Activated naive CD8-positive, alpha-beta T cell treated with anti-CD3 and anti-CD28 coated beads, Interleukin-2, amount 50 U/mL, for 24 hours (primary cell): ENCODE measurements at regions not wholly inside any gene's neighbourhood (a gene's known extent, or its start where the extent isn't known, plus 50 kb on each side); places are given as distances from the start of the nearest gene placed in this dataset.

ENCODE experiments used
- ATAC-seq: fragments of 150-1000 bp; cut with Tn5 transposase; one replicate; pipeline ENCODE4 v1.10.0; 2021
- DNase-seq: peaks from one replicate; pipeline ENCODE4 v3.0.0; 2021
- H3K27ac Mint-ChIP-seq: one replicate; pipeline ENCODE4 v1.8.0; 2021; ENCODE audit warnings: mild to moderate bottlenecking, mixed read lengths
- H3K27me3 Mint-ChIP-seq: one replicate; pipeline ENCODE4 v1.8.0; 2021; ENCODE audit warnings: mixed read lengths
- H3K36me3 Mint-ChIP-seq: one replicate; pipeline ENCODE4 v1.8.0; 2021; ENCODE audit warnings: low read depth, mixed read lengths
- H3K4me1 Mint-ChIP-seq: one replicate; pipeline ENCODE4 v1.8.0; 2021; ENCODE audit warnings: mixed read lengths
- H3K4me3 Mint-ChIP-seq: one replicate; pipeline ENCODE4 v1.8.0; 2021; ENCODE audit warnings: mild to moderate bottlenecking, moderate library complexity, mixed read lengths
- H3K9me3 Mint-ChIP-seq: one replicate; pipeline ENCODE4 v1.8.0; 2021; ENCODE audit warnings: mixed read lengths

GRCh38 chr11:127191689-127192088 is 191.1 kb upstream of the KIRREL3 start:
- Mint-ChIP-seq H3K4me1 (no peaks in the 10 kb centered on the region), H3K36me3 (no peaks in the 10 kb centered on the region), H3K27me3 (no peaks in the 10 kb centered on the region)

GRCh38 chr11:127191261-127191660 is 190.7 kb upstream of the KIRREL3 start:
- peaks cover 5% of the 10 kb centered on the region for H3K9me3 Mint-ChIP-seq
- H3K4me3 Mint-ChIP-seq, result no peak overlapping the region
- no peaks in the 10 kb centered on the region for H3K27me3 Mint-ChIP-seq
- no peaks in the 10 kb centered on the region for H3K36me3 Mint-ChIP-seq
- ATAC-seq, result no peak
- no peaks in the 10 kb centered on the region for H3K4me1 Mint-ChIP-seq
- DNase-seq, result no peak
- H3K27ac Mint-ChIP-seq, result no peak overlapping the region

More at GRCh38 chr11:127191689-127192088, 191.1 kb upstream of the KIRREL3 start:
- no peak overlapping the region for H3K27ac Mint-ChIP-seq
- DNase-seq (no peak), ATAC-seq (no peak)
- no peak overlapping the region for H3K4me3 Mint-ChIP-seq
- peaks cover 5% of the 10 kb centered on the region for H3K9me3 Mint-ChIP-seq

- DNase-seq (no peak), ATAC-seq (no peak)
- peaks cover 5% of the 10 kb centered on the region for H3K9me3 Mint-ChIP-seq
- H3K27me3 Mint-ChIP-seq, result no peaks in the 10 kb centered on the region
- H3K36me3 Mint-ChIP-seq, result no peaks in the 10 kb centered on the region
- no peaks in the 10 kb centered on the region for H3K4me1 Mint-ChIP-seq
- H3K27ac Mint-ChIP-seq, result no peak overlapping the region
- H3K4me3 Mint-ChIP-seq, result no peak overlapping the region
These were observed 182.1 kb upstream of the KIRREL3 start for GRCh38 chr11:127182586-127183203.

GRCh38 chr11:127157225-127157624 is 156.7 kb upstream of the KIRREL3 start:
- Mint-ChIP-seq H3K27me3 (no peaks in the 10 kb centered on the region), H3K27ac (no peak overlapping the region), H3K4me3 (no peak overlapping the region), H3K36me3 (no peaks in the 10 kb centered on the region), H3K9me3 (no peaks in the 10 kb centered on the region), H3K4me1 (no peaks in the 10 kb centered on the region)
- DNase-seq (no peak), ATAC-seq (no peak)

- ATAC-seq (no peak), DNase-seq (no peak)
- Mint-ChIP-seq H3K36me3 (no peaks in the 10 kb centered on the region), H3K27ac (no peak overlapping the region), H3K9me3 (peaks cover 3% of the 10 kb centered on the region), H3K4me1 (no peaks in the 10 kb centered on the region), H3K4me3 (no peak overlapping the region), H3K27me3 (no peaks in the 10 kb centered on the region)
These were observed 148.8 kb upstream of the KIRREL3 start for GRCh38 chr11:127149410-127149809.

- peaks cover 3% of the 10 kb centered on the region for H3K9me3 Mint-ChIP-seq
- no peak for ATAC-seq
- no peak overlapping the region for H3K27ac Mint-ChIP-seq
- no peaks in the 10 kb centered on the region for H3K4me1 Mint-ChIP-seq
- no peak for DNase-seq
- no peaks in the 10 kb centered on the region for H3K36me3 Mint-ChIP-seq
- H3K4me3 Mint-ChIP-seq, result no peak overlapping the region
- peaks cover 3% of the 10 kb centered on the region for H3K27me3 Mint-ChIP-seq
These were observed 142.7 kb upstream of the KIRREL3 start for GRCh38 chr11:127143251-127143650.

- Mint-ChIP-seq H3K4me3 (no peak overlapping the region), H3K36me3 (no peaks in the 10 kb centered on the region), H3K27ac (no peak overlapping the region), H3K27me3 (peaks cover 3% of the 10 kb centered on the region), H3K4me1 (no peaks in the 10 kb centered on the region), H3K9me3 (no peaks in the 10 kb centered on the region)
- DNase-seq (no peak), ATAC-seq (no peak)
These were observed 138.0 kb upstream of the KIRREL3 start for GRCh38 chr11:127138613-127139012.

GRCh38 chr11:127137771-127138280 is 137.3 kb upstream of the KIRREL3 start:
- no peaks in the 10 kb centered on the region for H3K9me3 Mint-ChIP-seq
- no peaks in the 10 kb centered on the region for H3K4me1 Mint-ChIP-seq
- DNase-seq, result no peak
- no peak overlapping the region for H3K4me3 Mint-ChIP-seq
- no peak overlapping the region for H3K27ac Mint-ChIP-seq
- peaks cover 3% of the 10 kb centered on the region for H3K27me3 Mint-ChIP-seq
- H3K36me3 Mint-ChIP-seq, result no peaks in the 10 kb centered on the region
- no peak for ATAC-seq

- Mint-ChIP-seq H3K27me3 (peaks cover 6% of the 10 kb centered on the region), H3K4me1 (no peaks in the 10 kb centered on the region), H3K9me3 (no peaks in the 10 kb centered on the region), H3K4me3 (no peak overlapping the region), H3K36me3 (no peaks in the 10 kb centered on the region), H3K27ac (no peak overlapping the region)
- ATAC-seq (no peak), DNase-seq (no peak)
These were observed 135.9 kb upstream of the KIRREL3 start for GRCh38 chr11:127136438-127136837.

GRCh38 chr11:127135256-127135655 is 134.7 kb upstream of the KIRREL3 start:
- Mint-ChIP-seq H3K27ac (no peak overlapping the region), H3K36me3 (no peaks in the 10 kb centered on the region), H3K4me3 (no peak overlapping the region), H3K9me3 (peaks cover 3% of the 10 kb centered on the region), H3K27me3 (peaks cover 4% of the 10 kb centered on the region), H3K4me1 (no peaks in the 10 kb centered on the region)
- no peak for DNase-seq
- no peak for ATAC-seq

GRCh38 chr11:127133061-127133460 is 132.5 kb upstream of the KIRREL3 start:
- no peak for DNase-seq
- H3K36me3 Mint-ChIP-seq, result no peaks in the 10 kb centered on the region
- H3K27me3 Mint-ChIP-seq, result peaks cover 4% of the 10 kb centered on the region
- H3K9me3 Mint-ChIP-seq, result peaks cover 5% of the 10 kb centered on the region
- ATAC-seq, result no peak
- no peak overlapping the region for H3K27ac Mint-ChIP-seq
- H3K4me1 Mint-ChIP-seq, result no peaks in the 10 kb centered on the region
- H3K4me3 Mint-ChIP-seq, result no peak overlapping the region

- Mint-ChIP-seq H3K4me1 (no peaks in the 10 kb centered on the region), H3K36me3 (no peaks in the 10 kb centered on the region), H3K27me3 (peaks cover 4% of the 10 kb centered on the region), H3K4me3 (no peak overlapping the region), H3K27ac (no peak overlapping the region), H3K9me3 (peaks cover 5% of the 10 kb centered on the region)
- DNase-seq, result no peak
- no peak for ATAC-seq
These were observed 129.8 kb upstream of the KIRREL3 start for GRCh38 chr11:127130321-127130720.

GRCh38 chr11:127126986-127127385 is 126.4 kb upstream of the KIRREL3 start:
- Mint-ChIP-seq H3K9me3 (peaks cover 5% of the 10 kb centered on the region), H3K4me3 (no peak overlapping the region), H3K27ac (no peak overlapping the region), H3K36me3 (no peaks in the 10 kb centered on the region), H3K27me3 (no peaks in the 10 kb centered on the region), H3K4me1 (no peaks in the 10 kb centered on the region)
- ATAC-seq (no peak), DNase-seq (no peak)

- Mint-ChIP-seq H3K27ac (no peak overlapping the region), H3K4me1 (no peaks in the 10 kb centered on the region), H3K27me3 (no peaks in the 10 kb centered on the region), H3K4me3 (no peak overlapping the region), H3K36me3 (no peaks in the 10 kb centered on the region), H3K9me3 (no peaks in the 10 kb centered on the region)
- ATAC-seq (no peak), DNase-seq (no peak)
These were observed 118.8 kb upstream of the KIRREL3 start for GRCh38 chr11:127119356-127119755.

- Mint-ChIP-seq H3K36me3 (no peaks in the 10 kb centered on the region), H3K27me3 (no peaks in the 10 kb centered on the region), H3K4me1 (no peaks in the 10 kb centered on the region), H3K27ac (no peak overlapping the region), H3K4me3 (no peak overlapping the region), H3K9me3 (no peaks in the 10 kb centered on the region)
- no peak for ATAC-seq
- DNase-seq, result no peak
These were observed 118.2 kb upstream of the KIRREL3 start for GRCh38 chr11:127118811-127119210.

GRCh38 chr11:127117231-127117739 is 116.7 kb upstream of the KIRREL3 start:
- no peaks in the 10 kb centered on the region for H3K27me3 Mint-ChIP-seq
- H3K4me3 Mint-ChIP-seq, result no peak overlapping the region
- H3K27ac Mint-ChIP-seq, result no peak overlapping the region
- no peaks in the 10 kb centered on the region for H3K36me3 Mint-ChIP-seq
- H3K9me3 Mint-ChIP-seq, result no peaks in the 10 kb centered on the region
- H3K4me1 Mint-ChIP-seq, result no peaks in the 10 kb centered on the region
- ATAC-seq, result no peak
- DNase-seq, result no peak
